ENCODE measurements at regions not wholly inside any gene's neighbourhood (a gene's known extent, or its start where the extent isn't known, plus 50 kb on each side); places are given as distances from the start of the nearest gene placed in this dataset.
"Not testable (repeated sequence)": the region's sequence is repeated elsewhere in the genome, so short reads cannot be mapped to it uniquely, and the experiment has no call there.

DNA sequence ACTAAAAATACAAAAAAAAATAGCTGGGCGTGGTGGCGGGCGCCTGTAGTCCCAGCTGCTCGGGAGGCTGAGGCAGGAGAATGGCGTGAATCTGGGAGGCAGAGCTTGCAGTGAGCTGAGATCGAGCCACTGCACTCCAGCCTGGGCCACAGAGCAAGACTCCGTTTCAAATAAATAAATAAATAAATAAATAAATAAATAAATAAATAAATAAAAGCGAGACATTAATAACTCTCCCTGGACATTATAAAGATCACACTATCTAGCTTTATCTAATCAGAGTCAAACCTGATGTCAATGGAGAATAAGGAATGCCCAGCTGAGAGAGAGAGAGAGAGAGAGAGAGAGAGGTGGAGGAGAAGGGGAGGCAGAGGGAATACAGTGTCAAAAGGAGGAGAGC, 476.2 kb downstream of the FBXO15 start:
- not testable (repeated sequence) for DNase-seq

DNA sequence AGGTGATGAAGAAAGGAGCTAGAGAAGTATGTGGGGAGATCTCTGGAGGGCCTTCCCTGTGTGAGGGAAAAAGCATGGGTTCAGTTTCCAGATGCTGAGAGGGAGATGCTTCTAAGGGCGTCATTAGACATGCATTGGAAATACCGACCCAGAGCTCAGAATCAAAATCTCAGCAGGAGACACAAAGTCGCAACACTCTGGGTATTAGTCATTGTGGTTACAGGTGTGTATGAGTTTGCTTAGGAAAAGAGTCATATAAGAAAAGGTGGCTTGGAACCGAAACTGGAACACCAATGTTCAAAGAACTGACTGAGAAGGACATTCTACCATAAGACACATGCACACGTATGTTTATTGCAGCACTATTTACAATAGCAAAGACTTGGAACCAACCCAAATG, 477.1 kb downstream of the FBXO15 start:
- no peak for DNase-seq

DNA sequence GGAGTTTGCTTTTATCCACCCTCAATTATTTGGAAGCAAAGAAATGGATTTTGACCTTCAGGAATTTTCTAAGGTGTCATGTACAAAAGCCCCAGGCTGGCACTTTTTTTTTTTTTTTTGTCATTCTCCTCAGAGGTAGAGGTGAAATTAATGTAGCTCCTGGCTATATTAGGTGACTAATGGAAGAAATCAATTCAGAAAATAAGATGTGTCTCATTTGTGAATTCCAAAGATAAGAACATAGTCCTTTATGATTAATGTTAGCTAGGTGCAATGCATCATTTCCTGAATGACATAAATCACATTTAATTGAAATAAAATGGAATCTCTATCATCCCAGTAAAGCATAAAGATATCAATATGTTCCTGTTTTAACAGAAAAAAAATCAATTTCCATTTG, 477.6 kb downstream of the FBXO15 start:
- DNase-seq: no peak

DNA sequence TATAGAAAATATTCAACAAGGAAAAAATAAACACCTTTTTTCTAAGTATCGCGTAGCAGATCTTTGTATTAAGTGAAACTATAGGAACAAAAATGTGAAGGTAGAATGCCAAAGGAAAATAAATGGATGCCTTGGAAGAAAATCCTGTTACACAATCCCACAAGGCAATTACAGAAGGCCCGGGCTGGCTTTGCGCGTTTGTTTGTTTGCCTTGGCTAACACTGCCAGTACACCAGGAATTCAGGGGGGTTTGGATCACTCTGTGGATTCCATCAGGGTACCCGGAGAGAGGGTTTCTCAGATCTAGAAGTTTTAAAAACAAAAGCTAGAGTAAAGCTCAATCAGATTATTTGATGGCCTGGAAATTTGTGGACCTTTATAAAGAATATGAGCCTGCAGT, 478.3 kb downstream of the FBXO15 start:
- DNase-seq: no peak

DNA sequence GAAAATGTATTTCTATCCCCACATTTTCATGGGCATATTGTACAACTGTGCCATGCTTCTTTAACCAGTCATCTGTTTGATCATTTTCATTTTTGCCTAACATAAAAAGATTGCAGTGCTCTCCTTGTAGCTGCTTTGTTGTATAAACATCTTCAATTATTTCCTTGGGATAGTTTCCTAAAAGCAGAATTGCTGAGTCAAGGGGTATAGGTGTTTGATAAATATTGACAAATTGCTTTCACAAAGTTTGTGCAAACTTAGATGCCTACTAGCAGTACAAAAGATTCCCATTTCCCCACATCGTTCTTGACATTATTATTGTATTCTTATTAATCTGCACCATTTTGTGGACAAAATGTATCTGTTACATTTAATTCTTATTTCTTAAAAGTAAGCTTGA, 479.6 kb downstream of the FBXO15 start:
- no peak for DNase-seq

DNA sequence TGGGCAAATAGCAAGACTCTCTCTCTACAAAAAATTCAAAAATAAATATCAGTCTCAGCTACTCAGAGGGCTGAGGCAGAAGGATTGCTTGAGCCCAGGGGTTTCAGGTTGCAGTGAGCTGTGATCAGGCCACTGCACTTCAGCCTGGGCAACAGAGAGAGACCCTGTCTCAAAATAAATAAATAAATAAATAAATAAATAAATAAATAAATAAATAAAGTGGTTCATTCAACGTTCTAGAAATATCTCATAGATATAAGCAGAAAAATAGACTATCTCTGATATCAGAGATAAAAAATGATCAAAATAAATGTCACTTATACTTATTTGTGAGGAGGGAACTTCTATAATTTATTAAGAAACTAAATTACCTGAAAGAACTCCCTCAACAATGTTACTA, 480.9 kb downstream of the FBXO15 start:
- DNase-seq: no peak

DNA sequence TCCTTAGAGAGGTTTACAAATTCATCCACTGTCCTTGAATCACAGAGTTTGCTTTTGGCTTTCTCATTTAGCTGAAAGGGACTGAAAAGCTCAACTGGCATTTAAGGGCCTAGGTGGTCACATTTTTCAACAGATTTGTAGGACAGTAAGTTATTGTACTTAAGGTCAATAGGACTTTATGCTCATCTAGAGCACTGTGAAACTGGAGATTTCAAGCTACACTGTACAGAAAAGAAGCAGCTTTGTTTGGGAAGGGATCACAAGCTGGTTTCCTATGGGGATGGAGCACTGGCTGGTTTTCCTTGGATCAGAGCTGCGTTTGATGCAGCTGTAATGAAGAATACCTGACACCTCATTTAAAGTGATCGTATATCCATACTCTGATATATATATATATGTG, 482.7 kb downstream of the FBXO15 start:
- no peak for DNase-seq

DNA sequence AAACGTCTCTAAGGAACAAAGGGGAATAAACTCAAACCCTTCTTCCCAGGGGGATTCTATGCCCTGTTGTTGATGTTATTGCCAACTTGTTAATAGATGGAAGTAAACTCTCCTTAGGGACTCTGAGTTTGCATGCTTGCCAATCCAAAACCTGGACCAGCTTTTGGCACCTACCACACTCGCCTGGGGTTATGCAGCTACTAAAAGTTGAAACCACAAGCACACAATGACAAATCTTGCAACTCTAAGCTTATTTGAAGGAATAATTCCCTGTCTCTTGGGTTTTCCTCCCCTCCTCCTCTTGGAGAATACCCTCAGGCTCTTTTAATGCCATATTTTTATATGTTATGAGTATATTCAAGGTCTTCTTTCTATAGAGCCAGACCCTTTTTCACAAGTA, 484.1 kb downstream of the FBXO15 start:
- DNase-seq: no peak

DNA sequence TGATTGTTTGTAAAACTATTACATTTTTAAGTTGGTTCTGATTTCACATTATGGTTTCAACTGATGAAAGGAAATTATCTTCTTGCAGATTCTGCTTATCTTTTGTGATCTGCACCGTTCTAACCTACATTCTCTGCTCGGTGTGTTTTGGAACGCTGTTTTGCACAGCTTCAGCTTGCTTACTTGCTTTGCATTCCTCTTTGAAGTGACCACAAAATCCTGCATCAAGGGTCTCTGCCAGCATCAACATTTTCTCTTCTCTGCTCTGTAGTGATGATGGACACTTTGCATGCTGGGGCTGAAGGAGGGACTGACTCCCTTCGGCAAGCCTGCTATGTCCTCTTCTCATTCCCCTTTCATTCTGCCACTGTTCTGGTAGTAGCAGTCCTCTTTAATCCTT, 485.2 kb downstream of the FBXO15 start:
- DNase-seq: no peak

DNA sequence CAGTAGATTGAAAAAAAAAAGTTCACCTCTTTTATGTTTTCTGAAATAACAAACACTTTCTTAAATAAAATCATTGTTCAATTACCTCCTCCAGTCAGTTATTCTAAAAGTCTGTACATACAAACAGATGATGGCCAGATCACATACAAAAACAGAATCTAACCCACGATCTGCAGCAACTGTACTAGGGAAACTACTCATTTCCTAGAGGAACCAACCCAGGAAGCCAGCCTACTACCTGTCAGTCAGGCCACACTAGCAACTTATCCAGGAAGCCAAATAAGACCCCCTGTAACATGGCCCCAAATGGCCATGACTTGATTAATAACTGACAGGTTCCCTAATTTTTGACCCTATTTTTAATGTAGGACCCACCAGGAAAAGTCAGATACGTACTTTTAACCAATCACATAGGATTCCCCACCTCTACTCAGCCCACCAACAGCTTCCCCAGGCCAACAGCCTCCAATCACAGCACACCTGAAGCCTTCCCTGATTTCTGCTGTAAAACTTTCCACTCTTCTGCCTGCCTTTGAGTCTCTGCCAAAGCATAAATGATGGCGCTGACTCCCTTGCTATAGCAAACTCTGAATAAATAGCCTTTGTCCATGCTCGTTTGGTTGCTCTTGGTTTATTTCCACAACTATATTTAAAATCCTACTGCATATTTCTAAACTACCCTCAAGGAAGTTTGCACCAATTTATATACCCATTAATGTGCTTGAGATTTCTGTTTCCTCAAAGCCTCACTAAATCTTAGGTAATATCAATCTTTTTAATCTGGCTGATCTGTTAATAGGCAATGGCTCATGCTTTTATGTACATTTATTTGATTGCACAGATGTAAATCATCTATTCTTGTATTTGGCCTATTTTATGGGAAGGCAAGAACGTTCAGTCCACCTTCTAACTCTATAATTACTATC, 486.4 kb downstream of the FBXO15 start:
- no peak for DNase-seq

DNA sequence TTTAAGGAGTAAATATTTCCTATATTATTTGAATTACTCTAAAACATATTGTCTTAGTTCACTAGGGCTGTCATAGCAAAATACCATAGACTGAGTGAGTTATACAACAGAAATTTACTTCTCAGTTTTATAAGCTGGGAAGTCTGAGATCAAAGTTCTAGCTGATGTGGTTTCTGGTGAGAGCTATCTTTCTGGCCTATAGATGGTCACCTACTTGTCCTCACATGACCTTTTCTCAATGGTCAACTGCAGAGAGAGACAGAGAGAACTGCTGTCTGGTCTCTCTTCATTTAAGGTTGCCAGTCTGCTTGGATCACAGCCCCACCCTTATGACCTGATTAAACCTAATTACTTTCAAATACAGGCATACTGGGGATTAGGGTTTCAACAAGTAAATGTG, 490.9 kb downstream of the FBXO15 start:
- no peak for DNase-seq

DNA sequence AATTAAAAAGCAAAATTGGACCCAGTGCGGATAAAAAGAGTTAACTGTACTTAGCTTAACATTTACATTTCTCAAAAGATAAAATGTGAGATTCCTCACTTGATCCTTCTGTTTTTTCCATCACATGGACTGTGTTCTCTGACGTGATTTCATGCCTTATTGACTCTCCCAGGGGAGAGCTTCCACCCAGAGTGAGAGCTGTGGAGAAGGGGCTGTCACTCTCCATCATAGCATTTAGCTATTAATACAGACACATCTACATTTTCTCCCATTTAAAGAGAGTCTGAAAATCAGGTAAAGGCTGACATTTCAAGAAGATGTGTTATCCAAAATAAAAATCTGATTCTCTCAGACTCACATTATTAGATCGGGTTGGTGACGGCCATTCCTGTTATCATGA, 493.8 kb downstream of the FBXO15 start:
- DNase-seq: no peak

DNA sequence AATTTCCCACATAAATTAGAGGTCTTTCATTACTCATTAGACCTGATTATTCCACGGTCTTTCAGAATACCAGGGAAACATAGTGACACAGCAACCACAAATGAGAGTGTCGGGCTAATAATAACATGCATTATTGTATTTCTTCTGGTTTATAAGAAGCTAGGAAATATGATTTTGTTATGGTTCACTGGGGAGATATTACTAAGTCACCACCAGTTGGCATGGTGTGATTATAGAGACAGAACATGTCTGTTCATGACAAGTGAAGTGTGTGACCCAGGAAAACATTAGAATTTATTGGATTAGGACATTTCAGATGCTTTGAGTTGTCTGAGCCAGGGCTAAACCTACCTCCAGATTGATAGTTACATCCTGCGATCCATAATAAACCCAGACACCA, 494.4 kb downstream of the FBXO15 start:
- DNase-seq: no peak

DNA sequence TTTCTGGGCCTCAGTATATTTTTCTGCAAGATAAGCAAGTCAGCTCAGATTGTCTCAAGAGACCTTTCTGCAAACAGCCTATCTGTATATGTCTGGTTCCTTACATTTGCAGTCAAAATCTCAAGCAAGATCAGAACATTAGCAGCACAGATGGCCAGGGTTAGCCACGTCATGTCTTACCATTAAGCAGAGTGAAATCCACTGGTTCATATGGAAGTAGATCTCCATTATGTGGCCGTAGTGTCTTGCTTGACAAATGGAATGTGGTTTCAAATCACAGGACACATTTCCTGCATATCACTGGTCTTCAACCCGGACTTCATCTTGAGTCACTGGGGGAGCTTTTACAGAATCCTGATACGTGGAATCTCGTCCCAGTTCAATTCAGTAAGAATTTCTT, 500.2 kb downstream of the FBXO15 start:
- no peak for DNase-seq

DNA sequence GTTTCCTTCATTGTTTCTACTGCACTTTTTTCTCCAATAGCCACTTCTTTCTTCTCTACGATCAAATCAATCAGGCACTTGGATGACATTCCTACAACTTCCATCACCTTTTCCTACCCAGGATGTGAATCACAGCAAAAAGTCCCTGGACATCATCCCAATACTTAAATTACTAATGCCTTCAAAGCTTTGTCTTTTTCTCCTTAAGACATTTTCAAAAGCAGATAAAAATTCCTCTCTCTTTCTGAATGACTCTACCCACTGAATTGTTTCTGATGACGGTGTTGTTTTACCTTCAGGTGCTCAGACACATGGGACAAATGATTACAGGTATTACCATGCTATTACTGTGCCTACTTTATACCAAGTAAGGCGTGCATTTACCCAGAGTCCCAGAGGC, 500.9 kb downstream of the FBXO15 start:
- no peak for DNase-seq

DNA sequence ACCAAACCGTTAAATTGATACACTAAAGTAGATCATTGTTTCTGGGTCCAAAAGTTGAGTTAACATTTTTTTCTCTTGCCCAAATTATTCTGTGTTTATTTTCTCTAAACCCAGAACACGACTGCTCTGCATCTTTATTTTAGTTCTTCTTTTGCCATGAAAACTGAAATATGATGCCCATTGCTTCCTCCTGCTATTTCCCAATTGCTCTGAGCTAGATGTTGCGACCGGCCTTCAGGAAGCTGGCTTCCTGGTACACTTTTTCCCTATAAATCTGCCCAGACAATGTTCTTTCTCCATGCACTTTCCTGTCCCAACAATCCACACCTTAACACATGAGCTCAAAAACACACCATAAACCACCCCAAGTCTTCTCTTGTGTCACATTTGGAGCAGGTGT, 501.4 kb downstream of the FBXO15 start:
- DNase-seq: no peak

DNA sequence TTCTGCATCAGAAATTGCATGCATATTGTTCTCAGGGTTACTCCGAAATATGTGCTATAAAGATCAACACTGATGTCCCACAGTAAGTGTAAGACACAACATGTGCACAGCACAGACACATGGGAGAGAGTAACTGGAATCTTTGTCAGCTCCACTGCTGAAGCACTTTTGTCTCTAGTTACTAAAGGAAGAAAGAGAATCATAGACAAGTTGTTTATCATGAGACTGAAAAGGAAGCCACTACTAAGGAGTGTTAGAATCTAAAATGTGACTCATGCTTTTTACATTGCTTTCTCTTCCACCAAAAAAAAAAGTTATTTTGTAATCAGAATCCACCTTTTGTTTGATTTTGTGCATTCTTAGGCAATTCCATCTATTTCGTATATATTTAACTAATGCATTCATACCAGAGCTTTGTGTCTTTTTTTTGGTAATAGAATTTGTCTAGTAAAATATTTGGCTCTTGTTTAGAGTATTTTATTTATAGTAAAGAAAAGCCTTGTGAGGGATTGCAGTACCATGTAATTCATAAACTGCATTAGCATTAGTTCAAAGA, 502.4 kb downstream of the FBXO15 start:
- no peak for DNase-seq

DNA sequence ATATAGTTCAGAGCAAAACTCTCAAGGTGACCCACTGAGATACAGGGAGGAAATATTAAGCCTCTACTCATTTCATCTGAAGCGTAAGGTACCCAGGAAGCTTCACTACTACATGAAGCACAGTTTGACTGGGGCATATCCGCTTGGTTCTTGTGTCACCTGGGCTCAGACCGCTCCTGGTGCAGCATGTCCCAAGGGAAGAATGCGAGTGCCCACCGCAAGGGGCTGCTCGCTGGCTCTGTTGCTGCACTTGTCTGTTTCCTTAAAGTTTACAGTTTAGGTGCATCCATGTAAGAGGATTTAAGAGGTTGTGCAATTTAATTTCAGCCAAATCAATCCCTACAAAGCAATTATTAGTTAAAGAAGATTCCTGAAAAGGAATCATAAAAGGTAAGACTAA, 507.8 kb downstream of the FBXO15 start:
- no peak for DNase-seq

DNA sequence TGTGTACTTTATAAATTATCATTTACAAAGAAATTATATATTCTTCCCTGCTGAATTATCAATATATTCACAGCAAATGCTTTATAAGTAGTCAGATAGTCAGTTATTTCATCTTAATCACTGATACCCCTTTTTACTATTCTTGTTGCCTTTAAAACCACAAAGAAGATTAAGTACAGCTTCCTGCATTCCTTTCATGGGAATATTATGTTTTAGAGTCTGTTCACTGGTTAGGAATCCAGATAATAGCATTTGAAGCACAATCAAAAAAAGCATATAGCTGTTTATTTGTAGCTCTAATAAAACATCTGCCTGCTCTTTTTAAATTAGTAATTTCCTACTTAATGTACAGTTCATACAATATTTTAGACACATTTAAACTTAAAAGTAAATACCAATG, 508.9 kb downstream of the FBXO15 start:
- no peak for DNase-seq

DNA sequence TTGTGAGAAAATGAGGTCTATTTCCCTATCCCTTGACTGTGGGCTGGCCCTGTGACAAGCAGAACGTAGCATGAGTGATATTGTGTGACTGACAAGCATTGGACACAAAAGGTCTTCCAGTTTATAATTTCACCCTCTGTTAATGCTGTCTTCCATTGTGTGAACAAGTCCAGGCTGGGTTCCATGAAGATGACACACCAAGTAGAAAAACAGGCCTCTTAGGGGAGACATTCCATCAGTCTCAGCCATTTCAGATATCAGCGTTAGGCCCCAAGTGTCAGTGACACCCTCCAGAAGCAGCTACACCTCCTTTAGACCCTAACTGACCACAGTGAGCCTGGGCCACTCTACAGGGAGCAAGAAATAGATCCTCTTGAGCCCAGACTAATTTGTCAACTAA, 511.3 kb downstream of the FBXO15 start:
- DNase-seq: no peak

DNA sequence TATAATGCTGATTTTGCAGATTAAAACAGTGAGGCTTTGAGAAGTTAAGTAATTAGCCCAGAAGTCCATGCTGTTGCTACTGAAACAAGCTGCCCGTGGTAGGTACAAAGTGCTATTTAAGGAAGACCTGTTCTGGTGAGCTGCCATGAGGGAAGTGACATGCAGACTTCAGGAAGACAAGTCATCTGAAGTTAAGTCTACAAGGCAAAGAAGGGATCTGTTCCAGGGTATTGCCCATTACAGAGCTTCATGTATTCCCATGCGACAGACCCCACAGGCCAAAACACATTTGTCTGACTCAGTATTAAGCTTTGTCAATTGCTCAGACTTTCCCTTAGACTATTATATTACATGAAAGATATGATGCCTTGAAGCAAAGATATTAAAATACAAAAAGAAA, 520.8 kb downstream of the FBXO15 start:
- no peak for DNase-seq

DNA sequence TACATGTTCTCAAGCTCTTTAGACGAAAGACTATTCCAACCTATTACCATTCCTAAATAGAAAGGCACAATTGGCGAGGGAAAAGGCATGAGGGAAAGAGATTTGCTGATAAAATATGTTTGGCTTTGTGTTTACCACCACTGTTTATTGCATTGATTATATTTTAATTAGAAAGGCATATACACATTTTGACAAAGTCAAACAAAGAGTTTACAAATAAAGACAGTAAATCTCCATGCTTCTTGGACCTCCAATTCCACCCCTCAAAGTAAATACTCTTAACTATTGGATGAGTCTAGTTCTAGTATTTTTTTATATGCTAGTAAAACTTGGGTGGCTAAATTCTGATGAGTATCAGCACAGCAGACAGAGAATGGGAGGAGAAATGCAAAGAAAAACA, 521.4 kb downstream of the FBXO15 start:
- no peak for DNase-seq

DNA sequence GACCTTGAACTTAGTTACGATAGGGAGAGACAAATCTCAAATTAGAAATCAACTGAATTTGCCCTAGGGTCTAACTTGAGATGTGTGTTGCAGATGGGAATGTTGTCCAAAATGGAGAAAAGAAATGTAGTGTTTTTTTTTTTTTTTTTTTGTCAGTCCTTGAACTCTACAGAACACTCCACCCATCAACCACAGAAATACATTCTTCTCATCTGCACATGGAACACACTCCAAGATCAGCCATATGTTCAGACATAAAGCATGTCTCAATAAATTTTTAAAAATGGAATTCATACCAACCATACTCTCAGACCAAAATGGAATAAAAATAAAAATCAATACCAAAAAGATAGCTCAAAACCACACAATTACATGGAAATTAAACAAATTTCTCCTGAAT, 526.5 kb downstream of the FBXO15 start:
- no peak for DNase-seq

DNA sequence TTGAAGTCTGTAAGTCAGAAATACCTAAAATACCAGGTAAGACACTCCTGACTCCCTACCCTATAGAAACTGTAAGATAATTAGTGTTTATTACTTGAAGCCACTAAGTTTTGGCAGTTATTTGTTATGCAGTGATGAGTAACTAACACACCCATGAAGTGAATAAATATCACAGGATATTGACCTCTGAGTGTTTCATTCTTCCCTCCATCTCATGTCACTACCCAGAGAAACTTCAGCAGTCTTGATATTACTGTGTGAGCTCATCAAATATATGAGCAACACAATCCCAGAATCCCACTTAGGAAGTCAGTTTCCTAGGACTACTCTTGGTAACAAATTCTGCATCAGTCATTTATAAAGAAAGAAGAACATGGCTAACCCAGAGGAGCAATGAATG, 529.7 kb downstream of the FBXO15 start:
- no peak for DNase-seq

DNA sequence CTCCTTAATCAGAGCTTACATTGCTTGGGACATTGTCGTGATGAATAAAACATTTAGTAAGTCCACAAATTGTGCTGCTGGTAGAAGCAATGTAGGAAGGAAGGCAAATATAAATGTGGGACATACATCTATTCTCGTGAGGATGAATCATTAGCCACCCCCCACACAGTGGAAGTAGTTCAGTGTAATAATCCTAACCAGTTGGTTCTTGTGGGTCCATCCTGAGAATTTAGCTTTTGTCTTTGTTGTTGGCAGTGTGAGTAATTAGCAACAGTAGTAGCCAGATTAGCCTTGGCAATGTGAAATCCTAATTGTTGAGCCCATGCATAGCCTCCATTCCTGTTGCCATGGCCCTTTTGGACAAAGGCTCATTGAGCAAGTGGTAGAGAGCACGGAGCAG, 532.1 kb downstream of the FBXO15 start:
- no peak for DNase-seq

All from NCI-H2029 (cell line).